AG20443 (cell line): ENCODE measurements at regions not wholly inside any gene's neighbourhood (a gene's known extent, or its start where the extent isn't known, plus 50 kb on each side); places are given as distances from the start of the nearest gene placed in this dataset.

Source experiments
- DNase-seq: peaks from one replicate; pipeline ENCODE4 v3.0.0; 2012; ENCODE audit warnings: low spot score, mixed read lengths

DNA sequence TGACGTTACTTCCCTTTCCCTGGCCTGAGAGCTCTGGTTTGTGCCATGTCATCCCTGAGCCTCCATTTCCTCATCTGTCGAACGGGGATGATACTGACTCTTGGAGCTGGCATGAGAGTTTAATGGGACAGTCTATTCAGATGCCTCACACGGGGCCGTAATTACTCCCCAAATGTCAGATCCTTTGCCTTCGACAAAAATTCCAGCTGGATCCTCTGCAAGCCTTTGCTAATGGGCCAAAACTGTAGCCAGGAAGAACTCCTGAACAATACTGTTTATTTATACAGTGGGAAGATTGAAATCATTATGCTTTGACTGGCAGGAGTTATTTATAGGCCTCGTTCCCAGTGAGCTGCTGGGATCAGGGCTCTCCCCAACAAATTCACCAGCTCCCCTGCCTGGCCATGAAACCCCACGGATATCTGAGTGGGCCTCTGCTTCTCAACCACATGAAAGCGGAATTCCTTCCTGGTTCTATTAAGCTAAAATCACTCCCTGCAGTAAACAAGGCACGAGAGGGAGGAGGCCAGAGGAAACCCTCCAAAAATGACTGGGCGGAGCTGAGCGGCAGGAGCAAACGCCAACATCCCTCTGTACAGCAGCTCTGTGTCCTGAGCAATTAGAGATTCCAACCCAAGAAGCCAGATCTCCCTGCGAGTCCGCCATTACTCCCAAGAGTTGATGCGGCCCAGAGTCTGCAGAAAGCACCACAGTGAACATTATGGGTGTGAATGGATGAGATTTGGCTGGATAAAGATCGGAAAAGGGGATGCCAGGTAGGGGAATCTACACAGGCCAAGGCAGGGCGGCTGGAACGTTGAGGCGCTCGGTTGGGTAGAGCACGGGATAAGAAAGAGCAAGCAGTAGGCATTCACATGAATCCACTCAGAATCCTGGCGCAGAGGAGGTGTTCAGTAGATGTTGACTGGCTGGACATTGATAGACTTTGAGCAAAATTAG, 326.1 kb downstream of the BCL11B start:
- DNase-seq: no peak

DNA sequence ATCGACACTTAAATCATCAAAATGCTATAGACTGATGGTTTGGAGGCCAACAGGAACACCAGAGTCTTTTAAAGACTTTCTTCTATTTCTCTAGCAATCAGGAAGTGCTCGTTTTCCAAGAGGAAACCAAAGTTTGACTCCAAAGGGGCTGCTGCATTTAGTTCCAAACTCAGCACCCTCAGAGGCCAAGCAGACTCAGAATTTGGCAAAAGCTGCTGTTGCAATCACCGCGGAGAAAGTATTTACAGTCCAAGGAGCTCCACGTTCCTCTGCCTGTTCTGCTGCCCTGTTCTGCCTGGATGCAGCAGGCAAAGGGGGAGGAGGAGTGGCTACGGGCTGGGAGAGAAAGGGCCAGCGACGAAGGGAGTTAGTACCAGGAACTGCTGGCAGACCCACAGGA, 325.1 kb downstream of the BCL11B start:
- no peak for DNase-seq

DNA sequence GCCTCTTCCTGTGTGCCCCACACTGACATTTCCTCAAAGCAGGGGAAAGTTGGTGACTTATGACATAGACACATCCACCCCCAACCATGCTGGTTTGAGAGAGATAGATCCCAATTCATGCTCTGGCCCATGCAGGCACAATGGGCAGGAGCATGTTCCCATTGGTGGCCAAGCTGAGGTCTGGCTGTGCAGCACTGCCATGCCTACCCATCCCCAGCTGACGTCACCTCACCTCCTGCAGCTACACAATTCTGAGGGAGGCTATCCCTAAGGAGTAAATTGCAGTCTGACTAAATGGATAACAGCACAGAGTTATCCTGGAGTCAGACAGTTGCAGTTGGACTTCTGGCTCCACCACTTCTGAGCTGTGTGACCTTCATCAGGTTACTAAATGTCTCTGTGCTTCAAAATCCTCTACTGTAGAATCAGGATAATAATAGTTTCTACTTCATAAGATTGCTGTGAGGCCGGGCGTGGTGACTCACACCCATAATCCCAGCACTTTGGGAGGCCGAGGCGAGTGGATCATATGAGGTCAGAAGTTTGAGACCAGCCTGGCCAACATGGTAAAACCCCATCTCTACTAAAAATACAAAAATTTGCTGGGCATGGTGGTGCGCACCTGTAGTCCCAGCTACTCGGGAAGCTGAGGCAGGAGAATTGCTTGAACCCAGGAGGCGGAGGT, 323.9 kb downstream of the BCL11B start:
- DNase-seq: no peak

DNA sequence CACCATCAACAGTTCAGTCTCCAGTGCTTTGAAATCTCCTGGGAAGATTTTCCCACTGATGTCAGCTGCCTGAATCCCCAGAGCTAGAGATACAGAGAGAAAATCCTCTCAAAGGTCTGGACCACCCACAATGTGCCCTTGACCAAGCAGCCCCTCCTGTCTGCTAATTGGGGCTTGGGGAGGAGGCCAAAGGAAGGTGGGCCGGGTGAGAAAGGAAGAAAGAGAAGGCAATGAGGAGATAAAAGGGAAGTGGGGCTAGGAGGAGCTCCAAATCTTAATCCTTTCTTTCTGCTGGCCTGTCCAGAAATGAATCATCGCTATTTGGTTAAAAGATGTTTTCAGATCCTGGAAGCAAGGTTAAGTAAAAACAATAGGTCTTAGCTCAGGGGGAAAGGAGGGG, 322.9 kb downstream of the BCL11B start:
- DNase-seq: no peak

GRCh38 chr14:98949481-98950135, 322.4 kb downstream of the BCL11B start:
- no peak for DNase-seq

GRCh38 chr14:98950353-98950895, 321.6 kb downstream of the BCL11B start:
- DNase-seq: no peak

- DNase-seq: no peak
Measured at GRCh38 chr14:98951031-98951430, 321.0 kb downstream of the BCL11B start.

DNA sequence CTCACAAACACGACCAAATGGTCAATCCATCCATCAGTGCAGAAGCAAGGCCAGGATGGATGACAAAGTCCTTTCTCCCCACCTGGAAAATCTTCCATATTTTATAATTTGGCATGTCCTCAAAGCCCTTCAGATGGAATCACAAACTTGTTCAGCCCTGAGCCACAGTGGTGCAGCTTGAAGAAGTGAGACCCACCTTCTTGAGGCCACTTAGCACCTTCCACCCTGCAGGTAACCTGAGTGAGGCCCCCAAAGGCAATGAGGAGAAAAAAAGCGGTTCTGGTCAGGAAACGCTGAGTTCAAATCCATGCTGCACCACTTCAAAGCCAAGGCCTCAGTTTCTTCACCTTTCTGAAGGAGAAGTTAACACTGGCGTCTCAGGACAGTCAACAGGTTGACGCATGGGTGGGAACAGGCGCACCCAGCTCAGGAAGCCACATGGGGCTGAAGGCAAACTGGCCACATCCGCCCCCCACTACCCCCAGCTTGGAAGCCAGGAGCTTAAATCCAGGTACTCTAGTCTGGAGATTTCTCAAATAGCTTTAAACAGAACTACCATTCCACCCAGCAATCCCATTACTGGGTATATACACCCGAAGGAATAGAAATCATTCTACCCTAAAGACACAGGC, 320.4 kb downstream of the BCL11B start:
- no peak for DNase-seq

DNA sequence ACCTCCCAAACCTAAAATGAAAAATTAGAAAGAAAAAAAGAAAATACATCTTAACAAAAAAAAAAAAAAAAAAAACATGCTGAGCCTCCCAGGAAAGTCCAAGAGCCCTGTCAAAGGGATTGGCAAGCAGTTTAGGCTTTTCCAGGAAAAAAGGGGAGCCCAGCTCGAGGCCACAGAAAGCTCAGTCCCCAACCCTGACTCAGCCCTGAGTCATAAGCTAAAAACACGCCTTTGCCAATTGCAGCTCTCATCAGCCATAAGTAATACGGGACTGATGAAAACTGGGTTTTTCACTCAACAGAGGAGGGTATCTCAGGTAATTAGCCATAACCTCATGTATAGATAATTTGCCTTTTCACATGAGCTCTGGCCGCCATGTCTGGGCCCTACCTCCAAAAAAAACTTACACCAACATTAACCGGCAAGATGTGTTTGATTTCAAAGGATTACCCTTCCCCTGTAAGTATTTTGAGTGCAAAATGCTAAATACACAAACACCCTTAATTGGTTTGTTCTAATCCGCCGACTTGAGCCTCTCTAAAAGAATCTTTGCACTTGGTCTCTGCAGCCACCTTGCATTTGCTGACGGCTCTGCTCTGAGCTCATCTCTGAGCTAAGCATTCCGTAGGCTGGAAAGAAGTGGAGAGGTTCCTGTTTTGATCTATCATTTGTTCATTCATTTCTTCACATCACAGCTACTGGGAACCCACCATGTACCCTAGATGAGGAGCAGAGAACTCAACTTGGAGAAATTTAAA, 319.2 kb downstream of the BCL11B start:
- peak; percentile 88 for DNase-seq

DNA sequence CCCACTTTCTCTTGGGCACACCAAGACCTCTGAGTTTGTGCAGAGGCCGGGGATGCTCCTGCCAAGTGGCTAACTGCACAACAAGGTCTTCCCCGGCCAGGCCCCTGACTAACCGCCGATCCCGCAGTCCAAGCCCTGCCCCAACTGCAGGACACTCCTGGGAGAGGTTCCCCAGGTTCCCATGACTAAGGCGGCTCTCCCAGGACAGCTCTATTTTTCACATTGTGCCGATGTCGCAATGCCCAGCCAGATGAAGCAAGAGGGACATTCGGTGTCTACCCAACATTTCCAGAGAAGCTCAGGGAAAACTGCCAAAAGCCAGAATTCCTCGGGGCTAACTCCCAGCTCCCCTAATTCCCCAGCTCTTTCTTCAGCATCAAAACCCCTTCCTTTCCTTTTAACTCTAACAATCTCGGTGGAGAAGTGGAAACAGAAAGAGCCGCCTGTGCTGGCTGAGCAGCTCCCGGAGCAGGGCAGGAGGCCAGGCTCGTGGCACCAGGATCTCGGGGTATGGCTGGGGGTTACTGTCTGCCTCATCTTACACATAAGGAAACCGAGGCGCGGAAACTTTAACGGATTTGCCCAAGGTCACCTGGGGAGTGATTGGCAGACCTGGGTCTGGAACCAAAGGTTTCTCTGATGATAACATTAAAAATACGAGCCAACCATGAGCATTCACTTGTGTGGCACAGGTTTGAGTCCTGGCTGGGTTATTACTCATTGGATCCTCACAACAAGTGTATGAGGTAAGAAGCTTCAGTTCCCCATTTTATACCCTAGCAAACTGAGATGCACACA, 318.2 kb downstream of the BCL11B start:
- DNase-seq: peak; percentile 81

DNA sequence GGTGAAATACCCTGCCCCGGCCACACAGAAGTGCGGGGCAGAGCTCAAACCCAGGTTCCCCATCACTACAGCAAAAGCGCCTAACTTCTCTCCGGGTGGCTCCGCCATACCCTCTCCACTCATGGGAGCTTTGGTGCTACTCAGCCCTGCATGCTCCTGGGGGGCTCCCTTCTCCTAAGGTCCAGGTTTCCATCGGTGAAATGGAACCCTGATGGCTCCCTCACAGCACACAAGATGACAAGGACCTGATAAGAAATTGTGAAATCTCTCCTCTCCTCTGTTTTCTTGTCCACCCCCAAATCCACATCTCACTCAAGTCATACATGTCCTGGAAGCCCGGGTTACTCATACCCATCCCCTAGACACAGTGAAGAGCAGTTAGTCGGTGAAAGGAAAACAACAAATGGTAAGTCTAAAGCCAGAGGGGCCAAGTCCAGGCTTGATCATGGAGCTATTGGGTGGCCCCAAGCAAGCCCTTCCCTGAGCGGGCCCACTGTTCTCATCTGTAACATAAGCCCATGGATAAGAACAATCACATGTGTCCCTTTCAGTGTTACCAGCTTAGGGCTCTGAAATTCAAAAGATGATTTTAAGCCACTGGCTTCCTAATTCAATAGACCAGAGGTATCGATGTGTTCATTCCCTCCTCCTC, 317.5 kb downstream of the BCL11B start:
- no peak for DNase-seq

DNA sequence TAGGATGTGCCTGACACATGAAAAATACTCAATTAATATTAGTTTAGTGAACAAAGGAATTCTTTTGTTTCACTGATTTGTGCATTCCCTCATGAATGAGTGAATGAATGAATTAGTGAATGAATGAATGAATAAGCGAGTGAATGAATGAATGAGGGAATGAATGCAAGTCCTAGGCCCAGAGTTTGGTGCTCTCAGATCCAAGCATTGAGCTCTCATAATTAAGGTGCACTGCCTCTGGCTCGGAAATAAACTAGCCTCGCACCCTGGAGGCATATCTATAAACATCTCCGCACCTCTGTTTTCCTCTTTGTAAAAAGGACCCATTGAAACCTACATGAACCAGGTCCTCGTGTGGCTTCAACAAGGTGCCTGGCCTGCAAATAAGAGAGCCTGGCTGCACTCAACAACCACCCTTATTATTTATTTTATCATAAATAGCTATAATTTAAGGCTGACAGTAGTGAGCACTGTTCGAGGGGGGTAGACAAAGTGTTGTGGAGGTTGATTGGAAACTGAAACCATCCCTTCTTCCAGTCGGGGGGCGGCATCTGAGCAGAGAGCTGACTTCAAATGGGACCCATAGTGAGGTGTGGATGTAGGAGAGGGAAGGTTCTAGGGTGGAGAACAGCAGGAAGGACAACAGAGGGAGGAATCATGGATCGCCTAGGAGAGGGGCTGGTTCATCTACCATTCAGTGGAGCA, 316.8 kb downstream of the BCL11B start:
- no peak for DNase-seq

- no peak for DNase-seq
Measured at GRCh38 chr14:98955741-98956070, 316.3 kb downstream of the BCL11B start.

DNA sequence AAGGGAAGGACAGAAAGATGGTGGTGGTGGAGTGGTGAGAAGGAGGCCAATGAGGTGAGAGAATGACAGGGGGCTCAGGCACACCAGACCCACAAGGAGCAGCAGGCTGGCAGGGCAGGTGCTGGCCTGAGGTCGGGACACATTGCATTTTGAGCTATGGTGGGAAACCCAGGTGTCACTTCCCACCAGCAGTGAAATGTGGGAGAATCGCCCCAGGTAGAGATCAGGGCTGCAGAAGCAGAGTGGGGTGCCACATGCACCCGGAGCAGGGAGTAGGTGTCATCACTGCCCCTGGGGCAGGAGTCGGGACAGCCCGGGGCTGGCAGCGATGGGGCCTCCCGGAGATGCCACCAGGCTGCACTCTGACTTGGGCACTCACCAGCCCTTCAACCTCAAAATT, 315.8 kb downstream of the BCL11B start:
- no peak for DNase-seq

- DNase-seq: no peak
Measured at GRCh38 chr14:98956661-98957060, 315.3 kb downstream of the BCL11B start.

DNA sequence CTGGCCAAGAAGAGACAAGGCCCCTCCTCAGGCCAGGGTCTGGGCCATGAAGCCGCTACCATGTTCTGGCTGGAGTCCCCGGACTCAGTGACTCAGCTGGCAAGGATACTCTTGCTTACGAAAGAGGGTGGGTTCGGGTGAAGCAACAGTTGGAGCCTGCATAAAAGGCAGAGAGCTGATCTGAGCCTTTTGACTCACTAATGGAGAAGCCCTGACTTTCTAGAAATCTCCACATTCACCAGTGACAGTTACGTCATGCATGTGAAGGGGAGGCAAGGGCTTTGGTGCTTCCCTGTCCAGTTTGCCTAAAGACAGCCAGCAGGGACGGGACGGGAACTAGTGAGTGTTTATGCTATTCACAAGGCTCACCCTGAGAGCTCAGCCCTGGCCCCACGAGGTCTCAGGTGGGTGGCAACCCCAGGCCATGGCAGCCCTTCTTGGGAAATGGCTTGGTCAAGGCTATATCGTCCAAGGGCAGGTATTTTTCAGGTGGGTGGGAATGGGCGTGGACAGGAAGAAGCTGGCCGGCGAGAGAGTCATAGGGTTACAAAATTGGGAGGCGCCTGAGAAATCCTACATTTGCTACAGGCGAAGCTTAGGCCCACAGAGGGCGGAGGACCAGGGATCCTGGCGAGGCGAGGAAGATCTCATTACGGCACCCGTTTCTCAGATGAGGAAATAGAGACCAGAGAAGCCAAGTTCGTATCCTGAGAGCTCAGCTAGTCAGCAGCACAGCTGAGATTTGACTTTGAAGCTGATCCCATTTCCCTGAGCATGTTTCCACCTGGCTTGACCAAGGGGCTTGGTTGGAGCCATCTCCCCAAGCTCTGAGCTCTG, 314.6 kb downstream of the BCL11B start:
- DNase-seq: peak; percentile 86

DNA sequence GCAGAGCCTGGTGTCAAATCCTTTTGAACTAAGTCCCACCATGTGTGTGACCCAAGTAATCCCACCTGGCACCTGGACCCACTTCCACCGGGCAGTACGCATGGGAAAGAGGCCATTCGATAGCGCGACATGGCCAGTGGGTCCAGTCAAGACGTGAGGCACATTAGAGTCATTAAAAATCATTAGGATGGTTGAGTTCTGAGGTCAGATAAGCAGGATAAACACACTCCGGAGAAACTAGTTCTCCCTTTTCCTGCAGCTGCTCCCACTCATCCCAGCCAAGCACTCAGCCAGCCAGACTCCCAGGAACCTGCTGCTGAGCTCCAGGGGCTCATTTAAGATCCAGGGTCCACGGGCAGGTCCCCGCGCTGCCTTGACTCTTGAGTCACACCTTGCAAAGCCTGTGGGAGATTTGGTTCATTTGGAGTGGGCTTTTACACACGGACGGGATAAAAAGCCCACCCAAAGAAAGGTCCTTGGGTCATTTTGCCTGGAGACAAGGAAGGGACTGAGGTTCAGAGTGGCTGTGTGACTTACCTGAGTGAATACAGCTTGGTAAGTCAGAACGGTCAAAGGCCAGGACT, 313.9 kb downstream of the BCL11B start:
- DNase-seq: no peak

- no peak for DNase-seq
Measured at GRCh38 chr14:98958632-98959031, 313.4 kb downstream of the BCL11B start.
